ENCODE measurements at regions not wholly inside any gene's neighbourhood (a gene's known extent, or its start where the extent isn't known, plus 50 kb on each side); places are given as distances from the start of the nearest gene placed in this dataset.

GRCh38 chr20:11499101-11499634, 418.5 kb upstream of the BTBD3 start:
- no peak for TF ChIP-seq POLR2A (IDR thresholded peaks at IDR 0.05; ENCODE audit: borderline replicate concordance, extremely low read depth, insufficient read depth, insufficient read length)
- TF ChIP-seq, protein P1, sequence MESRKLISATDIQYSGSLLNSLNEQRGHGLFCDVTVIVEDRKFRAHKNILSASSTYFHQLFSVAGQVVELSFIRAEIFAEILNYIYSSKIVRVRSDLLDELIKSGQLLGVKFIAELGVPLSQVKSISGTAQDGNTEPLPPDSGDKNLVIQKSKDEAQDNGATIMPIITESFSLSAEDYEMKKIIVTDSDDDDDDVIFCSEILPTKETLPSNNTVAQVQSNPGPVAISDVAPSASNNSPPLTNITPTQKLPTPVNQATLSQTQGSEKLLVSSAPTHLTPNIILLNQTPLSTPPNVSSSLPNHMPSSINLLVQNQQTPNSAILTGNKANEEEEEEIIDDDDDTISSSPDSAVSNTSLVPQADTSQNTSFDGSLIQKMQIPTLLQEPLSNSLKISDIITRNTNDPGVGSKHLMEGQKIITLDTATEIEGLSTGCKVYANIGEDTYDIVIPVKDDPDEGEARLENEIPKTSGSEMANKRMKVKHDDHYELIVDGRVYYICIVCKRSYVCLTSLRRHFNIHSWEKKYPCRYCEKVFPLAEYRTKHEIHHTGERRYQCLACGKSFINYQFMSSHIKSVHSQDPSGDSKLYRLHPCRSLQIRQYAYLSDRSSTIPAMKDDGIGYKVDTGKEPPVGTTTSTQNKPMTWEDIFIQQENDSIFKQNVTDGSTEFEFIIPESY (IDR thresholded peaks at IDR 0.05; ENCODE audit: extremely low read depth, insufficient replicate concordance, low read length), result no peak
